Heart right ventricle (tissue), 16 donors: ENCODE measurements at regions not wholly inside any gene's neighbourhood (a gene's known extent, or its start where the extent isn't known, plus 50 kb on each side); places are given as distances from the start of the nearest gene placed in this dataset.

Experiments
- ATAC-seq, 8 donors: fragments of 200-7000 bp; cut with Tn5 transposase; one replicate each; pipeline ENCODE4 v1.9.1; 2020; ENCODE audit warnings: mild to moderate bottlenecking in 8 of 8, moderate library complexity in 8 of 8, moderate number of reproducible peaks in 1 of 8
- DNase-seq, 2 donors: peaks; one replicate each; pipeline ENCODE4 v3.0.0-alpha.2; 2020
- H3K27ac ChIP-seq, 10 donors: fragments of 200-600 bp; sonication (generic) in 2 of 10; one replicate each; pipeline versions ENCODE4 v1.5.0 to v1.8.0; 2020 to 2022; ENCODE audit warnings: mild to moderate bottlenecking in 3 of 10
- H3K27me3 ChIP-seq, 7 donors: fragments of 200-600 bp; one replicate each; pipeline ENCODE4 v1.8.0; 2021 to 2022; ENCODE audit warnings: mild to moderate bottlenecking in 2 of 7
- H3K36me3 ChIP-seq, 9 donors: fragments of 200-600 bp; sonication (generic) in 1 of 9; one replicate each; pipeline versions ENCODE4 v1.5.0 to v1.8.0; 2020 to 2022; ENCODE audit warnings: mild to moderate bottlenecking in 2 of 9
- H3K4me1 ChIP-seq, 9 donors: fragments of 200-600 bp; sonication (generic) in 1 of 9; one replicate each; pipeline versions ENCODE4 v1.5.0 to v1.8.0; 2020 to 2022; ENCODE audit warnings: mild to moderate bottlenecking in 4 of 9
- H3K4me3 ChIP-seq, 10 donors: fragments of 200-600 bp; sonication (generic) in 2 of 10; one replicate each; pipeline versions ENCODE4 v1.5.0 to v1.8.0; 2020 to 2022; ENCODE audit warnings: mild to moderate bottlenecking in 7 of 10, moderate library complexity in 2 of 10
- H3K9me3 ChIP-seq, 11 donors: fragments of 200-600 bp in 10 of 11; sonication (generic) in 2 of 11; one replicate each; pipeline versions ENCODE4 v1.5.0 to v1.8.0; 2013 to 2022; ENCODE audit warnings: mild to moderate bottlenecking in 2 of 11, control low read depth in 1 of 11, moderate library complexity in 1 of 11
- WGBS, 2 donors: extraction: QIAGEN DNeasy Blood & Tissue Kit; methylation state at CpG; one replicate each; pipeline ENCODE4 v1.1.7; 2013; ENCODE audit warnings: inconsistent platforms in 1 of 2; 5-methylcytosine and 5-hydroxymethylcytosine counted together
- intact Hi-C, 10 donors: fragments of 100-400 bp; cut with DNase I; formaldehyde crosslinking; loops; one replicate each; pipeline versions ENCODE4 v1.11.1 to v1.14.2; 2022
- TF ChIP-seq, protein P1 (sequence below), 9 donors: fragments of 200-600 bp; sonication (generic) in 2 of 9; IDR thresholded peaks; one replicate each; pipeline versions ENCODE4 v1.5.0 to v1.8.0; 2021 to 2022; ENCODE audit warnings: antibody characterized with exemption in 9 of 9, mild to moderate bottlenecking in 5 of 9, moderate library complexity in 1 of 9
- donor health status: Arrhythmogenic right ventricular cardiomyopathy.
- donor health status: ischemic (EF 13 %, LVEDD 7.1; RV severe dilation, severe dysfunction).
- donor health status: healthy with polysubstance abuse.
- donor health status: DM: no; HTN: yes; CAD: no.
- donor health status: DM: no; HTN: no; CAD: no.
- donor health status: ischemic (EF 25% LVEDD 6.9; RV normal size, moderate dysfunction).
- donor health status: ischemic (EF 25% LVEDD 5.7; RV mildly dilated, moderate dysfunction).
- donor health status: healthy.
- donor health status: DM: yes; HTN: yes; CAD: no.
- donor health status: Ischemic cardiomyopathy.
- donor health status: ischemic (EF 35%, LVEDD 5.7; RV mildly dilated, moderate dysfunction).
- donor health status: nonischemic (EF 11% LVEDD 7.7; RV severe dilation, severe dysfunction).
- donor health status: DM: yes; HTN: yes; CAD: no.
- donor health status: PGD.
- donor health status: ischemic (EF 29% LVEDD 5.4; RV normal size, mild dysfunction).
- donor health status: nonischemic (EF 23%, LVEDD 6.1; RV moderate dilation, normal function).

DNA sequence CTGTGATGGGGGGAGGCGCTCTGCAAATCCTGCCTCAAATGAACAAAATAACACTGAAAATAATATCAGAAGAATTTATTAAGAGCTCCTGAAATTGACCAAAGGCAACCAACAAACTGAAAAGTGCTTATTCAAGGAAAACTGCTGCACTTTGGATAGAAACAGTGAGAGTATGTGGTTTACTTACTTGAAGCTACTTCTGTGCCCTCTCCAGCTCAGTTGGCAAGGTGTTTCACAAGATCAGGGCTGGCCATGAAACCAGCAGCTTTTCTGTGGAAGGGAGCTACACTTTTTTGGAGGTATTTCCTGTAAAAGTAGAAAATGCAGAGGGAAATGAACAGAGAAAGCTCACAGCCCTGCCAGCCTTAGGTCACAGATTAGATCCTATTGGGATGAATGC lies 310.0 kb upstream of the SPAG17 start:
- Histone ChIP-seq H3K36me3 (no peaks in the 10 kb centered on the region), H3K27ac (no peak overlapping the region), H3K4me3 (no peak overlapping the region), H3K27me3 (peaks cover 0 to 3% (median 0%) of the 10 kb centered on the region in 7 donors), H3K9me3 (no peaks in the 10 kb centered on the region), H3K4me1 (no peaks in the 10 kb centered on the region)
- ATAC-seq: no peak
- intact Hi-C loops: no loop called here
- no peak for DNase-seq
- TF ChIP-seq, protein P1, sequence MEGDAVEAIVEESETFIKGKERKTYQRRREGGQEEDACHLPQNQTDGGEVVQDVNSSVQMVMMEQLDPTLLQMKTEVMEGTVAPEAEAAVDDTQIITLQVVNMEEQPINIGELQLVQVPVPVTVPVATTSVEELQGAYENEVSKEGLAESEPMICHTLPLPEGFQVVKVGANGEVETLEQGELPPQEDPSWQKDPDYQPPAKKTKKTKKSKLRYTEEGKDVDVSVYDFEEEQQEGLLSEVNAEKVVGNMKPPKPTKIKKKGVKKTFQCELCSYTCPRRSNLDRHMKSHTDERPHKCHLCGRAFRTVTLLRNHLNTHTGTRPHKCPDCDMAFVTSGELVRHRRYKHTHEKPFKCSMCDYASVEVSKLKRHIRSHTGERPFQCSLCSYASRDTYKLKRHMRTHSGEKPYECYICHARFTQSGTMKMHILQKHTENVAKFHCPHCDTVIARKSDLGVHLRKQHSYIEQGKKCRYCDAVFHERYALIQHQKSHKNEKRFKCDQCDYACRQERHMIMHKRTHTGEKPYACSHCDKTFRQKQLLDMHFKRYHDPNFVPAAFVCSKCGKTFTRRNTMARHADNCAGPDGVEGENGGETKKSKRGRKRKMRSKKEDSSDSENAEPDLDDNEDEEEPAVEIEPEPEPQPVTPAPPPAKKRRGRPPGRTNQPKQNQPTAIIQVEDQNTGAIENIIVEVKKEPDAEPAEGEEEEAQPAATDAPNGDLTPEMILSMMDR (IDR thresholded peaks at IDR 0.05): no peak
- WGBS, 2 donors: 87 to 89% methylated on average over 1 of the region's 1 CpG

DNA sequence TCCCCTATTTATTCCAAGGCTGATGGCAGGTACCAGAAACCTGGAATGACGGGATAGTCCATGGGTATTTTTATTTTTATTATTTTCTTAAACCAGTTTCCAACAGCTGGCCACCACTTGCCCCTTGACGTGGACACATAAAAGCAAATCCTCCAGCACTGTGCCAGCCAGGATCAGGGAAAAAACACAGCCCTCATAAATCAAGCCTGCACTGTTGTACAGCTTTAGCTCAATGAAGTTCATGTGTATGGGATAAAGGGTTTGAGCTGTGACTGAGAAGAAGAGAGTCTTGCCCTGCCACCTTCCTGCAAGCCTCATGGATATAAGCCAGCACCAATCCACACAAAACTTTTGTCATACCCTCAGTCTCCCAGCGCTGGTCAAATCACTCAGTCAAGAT lies 303.8 kb upstream of the SPAG17 start:
- WGBS, 2 donors: 77 to 86% methylated on average over 3 of the region's 3 CpGs
- H3K9me3 ChIP-seq: no peaks in the 10 kb centered on the region
- TF ChIP-seq, protein P1 (IDR thresholded peaks at IDR 0.05): no peak
- intact Hi-C loops: no loop called here
- no peaks in the 10 kb centered on the region for H3K4me1 ChIP-seq
- no peak overlapping the region for H3K27ac ChIP-seq
- DNase-seq: no peak
- ATAC-seq: no peak
- no peak overlapping the region for H3K4me3 ChIP-seq
- peaks cover 0 to 4% (median 0%) of the 10 kb centered on the region in 7 donors for H3K27me3 ChIP-seq
- H3K36me3 ChIP-seq: no peaks in the 10 kb centered on the region

DNA sequence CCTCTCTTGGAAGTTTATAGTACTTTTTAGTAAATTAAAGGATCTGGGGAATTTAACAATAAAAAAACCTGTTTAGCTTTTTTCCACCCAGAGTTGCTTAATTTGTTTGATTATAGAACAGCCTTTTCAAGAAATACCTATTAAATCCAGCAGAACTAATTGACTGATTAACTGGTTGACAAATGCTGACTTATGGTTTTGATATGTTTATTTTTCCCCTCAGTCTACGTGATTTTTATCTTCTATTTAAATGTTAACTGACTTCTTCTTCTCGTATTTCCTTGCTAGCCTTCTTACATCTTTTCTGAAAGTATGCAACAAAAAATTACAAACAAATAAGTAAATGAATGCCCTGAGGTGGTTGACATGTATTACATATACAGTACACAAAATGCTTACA lies 302.9 kb upstream of the SPAG17 start:
- Histone ChIP-seq H3K4me3 (no peak overlapping the region), H3K27me3 (peaks cover 0 to 4% (median 0%) of the 10 kb centered on the region in 7 donors), H3K27ac (no peak overlapping the region), H3K9me3 (no peaks in the 10 kb centered on the region), H3K36me3 (no peaks in the 10 kb centered on the region), H3K4me1 (no peaks in the 10 kb centered on the region)
- TF ChIP-seq, protein P1 (IDR thresholded peaks at IDR 0.05): no peak
- 62 to 64% methylated on average over 2 of the region's 2 CpGs for WGBS, 2 donors
- intact Hi-C loops: no loop called here
- DNase-seq: no peak
- ATAC-seq: no peak

DNA sequence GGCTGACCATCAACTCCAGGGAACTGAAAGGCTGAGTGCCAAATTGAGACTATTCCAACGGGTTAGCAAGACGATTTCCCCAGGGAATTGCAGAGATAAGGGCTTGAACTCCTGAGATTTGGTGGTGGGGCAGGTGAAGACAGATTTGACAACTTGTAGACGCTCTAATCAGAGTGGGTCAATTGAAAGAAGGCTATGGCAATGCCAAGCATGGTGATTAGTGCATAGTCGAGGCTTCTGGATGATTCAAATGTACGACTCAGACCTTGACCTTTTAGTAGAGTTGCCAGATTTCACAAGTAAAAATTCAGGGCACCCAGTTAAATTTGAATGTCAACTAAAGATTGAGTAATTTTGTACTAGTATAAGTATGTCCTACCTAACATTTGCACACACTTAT lies 302.1 kb upstream of the SPAG17 start:
- Histone ChIP-seq H3K36me3 (no peaks in the 10 kb centered on the region), H3K27ac (no peak overlapping the region), H3K9me3 (peaks cover 0 to 7% (median 0%) of the 10 kb centered on the region in 11 donors), H3K27me3 (peaks cover 0 to 4% (median 0%) of the 10 kb centered on the region in 7 donors), H3K4me1 (no peaks in the 10 kb centered on the region), H3K4me3 (no peak overlapping the region)
- DNase-seq (no peak), ATAC-seq (no peak)
- WGBS, 2 donors: 37 to 42% methylated on average over 5 of the region's 5 CpGs
- intact Hi-C loops: no loop called here
- TF ChIP-seq, protein P1 (IDR thresholded peaks at IDR 0.05): no peak
